ENCODE measurements at regions not wholly inside any gene's neighbourhood (a gene's known extent, or its start where the extent isn't known, plus 50 kb on each side); places are given as distances from the start of the nearest gene placed in this dataset.

- Histone ChIP-seq H3K4me2 (ENCODE audit: low read depth, low read length) (no peak overlapping the region), H4K91ac (ENCODE audit: insufficient read depth, low read depth, low read length) (no peak overlapping the region), H2AK9ac (replicated peaks; ENCODE audit: low read depth, low read length, poor library complexity) (no peak overlapping the region), H4K5ac (ENCODE audit: low read depth, low read length) (no peak overlapping the region), H2BK20ac (ENCODE audit: low read depth, low read length) (no peak overlapping the region), H2BK5ac (ENCODE audit: low read depth, low read length, poor library complexity, severe bottlenecking) (no peak overlapping the region), H3K14ac (replicated peaks; ENCODE audit: low read depth, low read length) (no peak overlapping the region), H3K36me3 (ENCODE audit: control insufficient read depth, insufficient read depth, low read length) (no peaks in the 10 kb centered on the region), H3K9ac (ENCODE audit: low read depth, low read length) (no peak overlapping the region), H3K4me3 (ENCODE audit: insufficient read depth, low read depth, low read length) (no peak overlapping the region), H3K27me3 (ENCODE audit: control insufficient read depth, insufficient read depth, low read length) (no peaks in the 10 kb centered on the region; the same call in 1 of the 2 replicates), H3K56ac (ENCODE audit: extremely low read depth, insufficient read depth, low read length) (no peak overlapping the region), H2BK15ac (ENCODE audit: low read depth, low read length) (no peak overlapping the region), H3K79me1 (ENCODE audit: low read depth in 1 of 2, low read length in 2 of 2) (no peaks in the 10 kb centered on the region), H3K4ac (ENCODE audit: low read depth, low read length) (no peak overlapping the region), H3K27ac (ENCODE audit: insufficient read depth, low read length) (no peak overlapping the region), H4K8ac (ENCODE audit: low read depth in 2 of 2, low read length in 2 of 2) (no peak overlapping the region), H3K23ac (ENCODE audit: low read depth, low read length) (no peak overlapping the region), H2BK120ac (ENCODE audit: low read depth, low read length) (no peak overlapping the region), H2AFZ (replicated peaks; ENCODE audit: low read length, poor library complexity) (no peak overlapping the region), H3K18ac (ENCODE audit: low read depth, low read length) (no peak overlapping the region), H3K4me1 (ENCODE audit: control insufficient read depth, insufficient read depth, low read length) (peaks cover 6% of the 10 kb centered on the region), H4K20me1 (ENCODE audit: insufficient read depth, low read length) (no peaks in the 10 kb centered on the region), H3K9me3 (ENCODE audit: control insufficient read depth, insufficient read depth, low read length) (no peaks in the 10 kb centered on the region), H2AK5ac (ENCODE audit: low read depth, low read length) (no peak overlapping the region), H3K9me1 (ENCODE audit: insufficient read depth, low read length) (peaks cover 4% of the 10 kb centered on the region)
- peak; percentile 82 for DNase-seq
- CTCF ChIA-PET, result no interaction called here
- no TSS peak for BruUV-seq (replicated peaks)
- dilution Hi-C loops (cut with HindIII; ENCODE audit: low sequenced_read_pairs, unreplicated experiment) (no loop called here), intact Hi-C loops (cut with micrococcal nuclease) (no loop called here), in situ Hi-C loops (cut with MboI; ENCODE audit: low sequenced_read_pairs) (no loop called here)
- peak; percentile 63 for ATAC-seq (ENCODE audit: low read depth)
- WGBS, 2 experiments (ENCODE audit: extremely low coverage in 2 of 2, insufficient read length in 1 of 2), result no CpG with 5 or more reads among the region's 1 CpG
- TF ChIP-seq CEBPB (IDR thresholded peaks at IDR 0.05; ENCODE audit: low read depth, low read length) (peak; percentile 6; the same call in 1 of the 2 replicates), FOS (IDR thresholded peaks at IDR 0.05; ENCODE audit: low read depth, low read length) (peak; percentile 74), MAZ (IDR thresholded peaks at IDR 0.05; ENCODE audit: borderline replicate concordance, low read depth, low read length) (no peak), CTCF (conservative IDR thresholded peaks at IDR 0.05; ENCODE audit: low read depth, low read length) (no peak), SMC3 (IDR thresholded peaks at IDR 0.05; ENCODE audit: low read depth, low read length) (no peak), CHD1 (IDR thresholded peaks at IDR 0.05; ENCODE audit: low read depth, low read length) (no peak)
- POLR2A ChIA-PET (ENCODE audit: unreplicated experiment), result no interaction called here
Observed at GRCh38 chr5:98570010-98570409, 203.5 kb upstream of the RGMB start.
